ENCODE measurements at regions not wholly inside any gene's neighbourhood (a gene's known extent, or its start where the extent isn't known, plus 50 kb on each side); places are given as distances from the start of the nearest gene placed in this dataset.

GRCh38 chr6:156336089-156336488, 441.1 kb upstream of the ARID1B start:
- no peak for DNase-seq (ENCODE audit: low read depth in 3 of 3, low spot score in 2 of 3)

- DNase-seq (ENCODE audit: low read depth in 3 of 3, low spot score in 2 of 3): no peak
Observed at GRCh38 chr6:156334966-156335365, 442.2 kb upstream of the ARID1B start.

GRCh38 chr6:156319707-156320106, 457.5 kb upstream of the ARID1B start:
- DNase-seq (ENCODE audit: low read depth in 3 of 3, low spot score in 2 of 3): no peak

GRCh38 chr6:156316583-156317125, 460.5 kb upstream of the ARID1B start:
- DNase-seq (ENCODE audit: low read depth in 3 of 3, low spot score in 2 of 3): no peak

GRCh38 chr6:156315146-156315545, 462.0 kb upstream of the ARID1B start:
- no peak for DNase-seq (ENCODE audit: low read depth in 3 of 3, low spot score in 2 of 3)

- DNase-seq (ENCODE audit: low read depth in 3 of 3, low spot score in 2 of 3): no peak
Observed at GRCh38 chr6:156313037-156313436, 464.1 kb upstream of the ARID1B start.

GRCh38 chr6:156311291-156311690, 465.9 kb upstream of the ARID1B start:
- DNase-seq (ENCODE audit: low read depth in 3 of 3, low spot score in 2 of 3): no peak

GRCh38 chr6:156310701-156311100, 466.5 kb upstream of the ARID1B start:
- DNase-seq (ENCODE audit: low read depth in 3 of 3, low spot score in 2 of 3): no peak

- DNase-seq (ENCODE audit: low read depth in 3 of 3, low spot score in 2 of 3): no peak
Observed at GRCh38 chr6:156309017-156309416, 468.2 kb upstream of the ARID1B start.

- DNase-seq (ENCODE audit: low read depth in 3 of 3, low spot score in 2 of 3): no peak
Observed at GRCh38 chr6:156308604-156309003, 468.6 kb upstream of the ARID1B start.

GRCh38 chr6:156306531-156306930, 470.6 kb upstream of the ARID1B start:
- DNase-seq (ENCODE audit: low read depth in 3 of 3, low spot score in 2 of 3): no peak

GRCh38 chr6:156283091-156283490, 494.1 kb upstream of the ARID1B start:
- DNase-seq (ENCODE audit: low read depth in 3 of 3, low spot score in 2 of 3): no peak

GRCh38 chr6:156282087-156282486, 495.1 kb upstream of the ARID1B start:
- DNase-seq (ENCODE audit: low read depth in 3 of 3, low spot score in 2 of 3): no peak

GRCh38 chr6:156281266-156281665, 495.9 kb upstream of the ARID1B start:
- DNase-seq (ENCODE audit: low read depth in 3 of 3, low spot score in 2 of 3): no peak

GRCh38 chr6:156280065-156280464, 497.1 kb upstream of the ARID1B start:
- DNase-seq (ENCODE audit: low read depth in 3 of 3, low spot score in 2 of 3): peak in 1 of 3 donors; percentile 39

GRCh38 chr6:156279261-156279969, 497.8 kb upstream of the ARID1B start:
- peak in 2 of 3 donors; percentile 40 to 48 for DNase-seq (ENCODE audit: low read depth in 3 of 3, low spot score in 2 of 3)

GRCh38 chr6:156273065-156273711, 504.0 kb upstream of the ARID1B start:
- DNase-seq (ENCODE audit: low read depth in 3 of 3, low spot score in 2 of 3): no peak

GRCh38 chr6:156269751-156270369, 507.3 kb upstream of the ARID1B start:
- DNase-seq (ENCODE audit: low read depth in 3 of 3, low spot score in 2 of 3): no peak

- no peak for DNase-seq (ENCODE audit: low read depth in 3 of 3, low spot score in 2 of 3)
Observed at GRCh38 chr6:156268849-156269248, 508.3 kb upstream of the ARID1B start.

- no peak for DNase-seq (ENCODE audit: low read depth in 3 of 3, low spot score in 2 of 3)
Observed at GRCh38 chr6:156262014-156262413, 515.2 kb upstream of the ARID1B start.

GRCh38 chr6:156260815-156261214, 516.4 kb upstream of the ARID1B start:
- DNase-seq (ENCODE audit: low read depth in 3 of 3, low spot score in 2 of 3): no peak

- DNase-seq (ENCODE audit: low read depth in 3 of 3, low spot score in 2 of 3): no peak
Observed at GRCh38 chr6:156258981-156259380, 518.2 kb upstream of the ARID1B start.
